ENCODE measurements at regions not wholly inside any gene's neighbourhood (a gene's known extent, or its start where the extent isn't known, plus 50 kb on each side); places are given as distances from the start of the nearest gene placed in this dataset.

- no peak for TF ChIP-seq EZH2 (IDR thresholded peaks at IDR 0.05; ENCODE audit: low read length)
- TF ChIP-seq CTCF (optimal IDR thresholded peaks at IDR 0.05 in 1 of 3, IDR thresholded peaks at IDR 0.05 in 1 of 3, conservative IDR thresholded peaks at IDR 0.05 in 1 of 3; ENCODE audit: extremely low read depth in 1 of 3, insufficient read depth in 2 of 3, low read length in 3 of 3): no peak
Observed at GRCh38 chr11:122339436-122340060, 223.5 kb upstream of the BLID start.
